Right kidney (tissue), 1 donor: ENCODE measurements at regions not wholly inside any gene's neighbourhood (a gene's known extent, or its start where the extent isn't known, plus 50 kb on each side); places are given as distances from the start of the nearest gene placed in this dataset.

Source experiments
- DNase-seq: peaks from one replicate; pipeline ENCODE4 v3.0.0-alpha.2; 2016

GRCh38 chr21:38556390-38556789 lies 58.1 kb upstream of the ERG start:
- no peak for DNase-seq

- DNase-seq, result no peak
Observed at GRCh38 chr21:38561205-38561604, 62.9 kb upstream of the ERG start.

- no peak for DNase-seq
Observed at GRCh38 chr21:38561613-38562581, 63.6 kb upstream of the ERG start.

- DNase-seq, result no peak
Observed at GRCh38 chr21:38567335-38567969, 69.2 kb upstream of the ERG start.

DNA sequence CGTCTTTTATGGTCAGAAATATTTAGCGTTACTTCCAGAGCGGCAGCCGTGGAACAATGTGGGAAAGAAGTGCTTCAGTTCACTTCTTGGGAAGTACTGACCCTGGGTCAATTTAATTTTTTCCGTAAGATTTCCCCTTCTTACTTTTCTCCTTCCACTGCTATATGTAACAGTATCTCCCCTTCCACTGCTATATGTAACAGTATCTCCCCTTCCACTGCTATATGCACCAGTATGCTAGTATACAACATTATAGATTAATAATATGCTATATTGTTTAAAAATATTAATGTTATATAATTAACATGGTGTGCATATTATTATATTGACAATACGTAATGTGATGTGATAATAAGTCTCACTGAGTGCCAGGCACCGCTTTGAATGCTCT lies 69.7 kb upstream of the ERG start:
- DNase-seq, result no peak

GRCh38 chr21:38569733-38570132 lies 71.5 kb upstream of the ERG start:
- no peak for DNase-seq

- no peak for DNase-seq
Observed at GRCh38 chr21:38570596-38570995, 72.3 kb upstream of the ERG start.

- DNase-seq, result no peak
Observed at GRCh38 chr21:38574895-38575575, 76.8 kb upstream of the ERG start.

DNA sequence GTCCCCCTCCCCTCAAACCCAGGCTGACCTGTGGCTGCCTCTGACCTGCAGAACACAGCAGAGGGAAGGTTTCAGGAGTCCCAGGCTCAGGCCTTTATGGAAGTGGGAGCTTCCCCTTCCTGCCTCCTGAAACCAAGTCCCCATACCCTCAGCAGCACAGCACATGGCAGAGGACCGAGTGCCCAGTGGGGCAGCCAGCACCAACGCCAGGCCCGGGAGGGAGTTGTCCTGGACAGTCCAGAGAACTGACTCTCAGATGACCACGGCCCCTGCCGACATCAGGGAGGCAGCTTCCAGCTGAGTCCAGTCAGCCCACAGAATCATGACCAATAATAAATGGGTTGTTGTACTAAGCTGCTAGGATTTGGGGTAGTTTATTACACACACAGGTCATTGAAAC lies 79.6 kb upstream of the ERG start:
- DNase-seq, result no peak

GRCh38 chr21:38590449-38591217 lies 92.4 kb upstream of the ERG start:
- no peak for DNase-seq

DNA sequence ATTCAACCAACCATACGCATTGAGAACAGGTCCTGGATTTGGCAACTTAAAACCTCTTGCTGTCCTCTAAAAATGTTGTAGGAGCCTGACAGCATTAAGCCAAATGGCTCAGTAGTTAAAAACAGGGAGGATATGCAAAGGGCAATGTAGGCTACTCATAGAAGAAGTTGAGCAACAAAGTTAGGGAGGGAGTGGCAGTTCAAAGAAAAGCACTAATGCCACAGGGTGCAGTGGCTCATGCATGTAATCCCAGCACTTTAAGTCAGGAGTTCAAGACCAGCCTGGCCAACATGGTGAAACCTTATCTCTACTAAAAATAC lies 92.9 kb upstream of the ERG start:
- DNase-seq, result no peak

DNA sequence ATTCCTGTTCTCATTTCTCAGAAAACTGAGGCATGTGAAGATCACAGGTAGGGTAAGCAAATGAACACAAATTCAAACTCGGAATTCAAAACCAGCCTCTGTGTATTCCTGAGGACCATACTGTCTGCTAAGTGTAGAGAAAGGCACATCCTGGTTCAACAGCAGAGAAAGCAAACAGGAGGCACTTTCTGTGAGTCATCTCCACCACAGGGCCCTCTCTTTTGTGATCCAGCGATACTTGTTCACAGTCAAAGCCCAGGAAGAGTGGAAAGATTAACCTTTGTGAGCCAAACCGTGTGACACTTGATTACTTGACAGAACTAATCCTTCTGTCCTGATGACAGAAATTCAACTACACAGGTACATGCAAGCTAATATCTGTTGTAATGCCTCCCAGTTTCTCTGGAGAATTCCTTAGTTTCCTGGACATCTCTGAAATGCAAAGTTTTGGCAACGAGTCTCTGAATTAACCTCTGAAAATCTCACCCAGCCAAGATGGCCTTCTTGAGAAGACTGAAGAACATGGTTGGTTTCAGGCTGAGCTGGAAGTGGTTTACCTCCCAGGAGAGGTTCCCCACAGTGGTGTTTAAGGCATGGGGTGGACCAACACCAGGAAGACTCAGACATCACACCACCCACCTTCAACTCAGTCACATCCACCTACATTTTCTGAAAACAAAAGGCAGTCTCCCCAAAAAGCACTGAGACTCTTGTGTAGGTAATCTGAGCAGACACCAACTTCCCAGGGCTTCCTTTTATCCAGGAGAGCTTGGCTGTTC lies 98.2 kb upstream of the ERG start:
- DNase-seq, result no peak

- no peak for DNase-seq
Observed at GRCh38 chr21:38597421-38597820, 99.1 kb upstream of the ERG start.

GRCh38 chr21:38598413-38598812 lies 100.1 kb upstream of the ERG start:
- no peak for DNase-seq

GRCh38 chr21:38599381-38599975 lies 101.2 kb upstream of the ERG start:
- DNase-seq, result no peak

DNA sequence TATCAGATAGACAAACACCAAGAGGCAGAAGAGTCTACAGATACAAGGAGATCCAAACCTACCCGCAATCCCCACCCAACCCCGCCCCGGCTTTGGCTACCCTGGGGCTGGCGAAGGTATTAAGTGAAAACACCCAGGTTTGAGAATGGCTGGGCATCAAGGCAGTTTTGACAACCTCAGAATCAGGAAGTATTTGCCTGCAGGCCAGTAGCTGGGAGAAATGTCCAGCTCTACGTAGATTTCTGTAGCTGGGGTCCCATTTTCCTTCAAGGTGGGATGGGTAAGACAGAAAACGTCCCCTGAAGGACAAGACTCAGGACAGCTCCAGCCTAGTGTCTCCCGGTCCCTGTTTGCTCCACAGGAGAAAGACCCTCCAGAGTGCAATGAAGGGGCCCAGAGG lies 101.8 kb upstream of the ERG start:
- DNase-seq, result no peak

DNA sequence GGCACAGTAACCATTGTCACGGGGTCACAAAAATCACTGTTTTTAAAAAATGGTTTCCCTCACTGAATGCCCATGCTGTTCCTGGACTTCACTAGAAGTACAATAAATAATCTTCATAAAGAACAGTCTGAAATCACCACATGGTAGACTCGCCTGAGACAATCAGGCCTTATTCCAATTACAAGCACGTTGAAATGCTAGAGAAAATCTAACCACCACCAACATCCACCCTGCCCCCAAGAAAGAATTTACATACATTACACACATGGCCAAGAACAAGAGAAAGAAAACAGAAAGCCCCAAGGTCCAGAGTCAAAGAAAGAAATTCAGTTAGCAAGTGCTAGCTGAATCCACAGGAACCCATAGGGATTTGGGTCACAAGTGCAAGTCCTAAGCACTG lies 107.0 kb upstream of the ERG start:
- DNase-seq, result no peak

DNA sequence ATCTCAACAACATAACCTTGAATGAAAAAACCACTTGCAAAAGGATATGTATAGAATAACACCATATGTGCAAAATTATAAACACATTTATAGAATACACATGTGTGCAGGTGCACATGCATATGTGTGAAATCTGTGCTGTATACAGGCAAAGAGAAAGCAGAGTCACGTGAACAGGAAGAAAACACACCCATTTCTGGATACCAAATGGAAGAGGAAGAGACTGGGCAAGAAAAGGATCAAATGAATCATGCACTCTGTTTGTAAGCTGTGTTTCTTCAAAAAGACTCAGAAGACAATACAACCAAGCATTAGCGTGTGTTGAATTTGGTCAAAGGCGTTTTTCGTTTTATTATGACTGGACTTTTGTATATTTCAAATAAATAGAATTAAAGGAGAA lies 111.3 kb upstream of the ERG start:
- no peak for DNase-seq

DNA sequence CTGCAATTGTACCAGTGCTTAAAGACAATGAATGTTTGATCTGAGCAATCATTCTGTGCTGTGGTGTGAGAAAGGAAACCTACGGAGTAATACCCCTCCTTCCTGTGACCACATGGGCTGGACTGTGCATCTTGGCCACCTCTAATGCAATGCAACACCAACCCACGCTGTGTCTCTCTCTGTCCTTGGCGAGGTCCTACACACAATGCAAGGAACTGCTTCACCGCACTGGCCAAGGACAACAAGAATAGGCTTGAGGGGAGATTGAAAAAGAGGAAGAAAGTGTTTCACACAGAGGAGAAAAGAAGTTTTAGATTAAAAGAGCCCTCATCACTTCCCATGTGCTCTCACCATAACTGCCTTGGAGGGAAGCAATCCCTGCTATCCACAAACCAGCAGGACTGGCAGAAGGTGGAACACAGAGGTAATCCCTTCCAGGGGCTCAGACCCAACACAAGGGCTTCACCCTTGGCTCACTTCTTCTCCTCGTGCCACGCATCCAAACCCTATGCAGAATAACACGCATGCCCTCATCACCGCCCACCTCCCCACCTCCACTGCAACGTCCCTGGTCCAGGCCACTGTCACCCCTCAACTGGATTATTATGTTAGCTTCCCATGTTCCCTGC lies 112.5 kb upstream of the ERG start:
- no peak for DNase-seq

DNA sequence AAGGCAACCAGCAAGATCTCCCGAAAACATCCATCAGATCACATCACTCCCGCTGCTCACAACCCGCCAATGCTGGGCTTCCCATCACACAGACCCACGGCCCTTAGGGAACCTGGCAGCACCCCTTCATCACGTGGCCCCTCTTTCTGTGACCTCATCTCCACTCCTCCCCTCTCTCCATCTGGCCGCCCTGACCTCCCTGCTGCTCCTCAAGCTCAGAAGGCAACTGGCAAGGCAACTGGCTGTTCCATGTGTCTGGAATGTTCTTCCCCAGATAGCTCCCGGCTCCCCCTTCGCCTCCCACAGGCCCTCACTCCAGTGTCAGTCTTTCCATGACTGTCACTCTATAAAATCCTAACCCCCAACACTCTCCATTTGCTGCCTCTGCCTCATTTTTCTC lies 113.0 kb upstream of the ERG start:
- DNase-seq, result no peak

DNA sequence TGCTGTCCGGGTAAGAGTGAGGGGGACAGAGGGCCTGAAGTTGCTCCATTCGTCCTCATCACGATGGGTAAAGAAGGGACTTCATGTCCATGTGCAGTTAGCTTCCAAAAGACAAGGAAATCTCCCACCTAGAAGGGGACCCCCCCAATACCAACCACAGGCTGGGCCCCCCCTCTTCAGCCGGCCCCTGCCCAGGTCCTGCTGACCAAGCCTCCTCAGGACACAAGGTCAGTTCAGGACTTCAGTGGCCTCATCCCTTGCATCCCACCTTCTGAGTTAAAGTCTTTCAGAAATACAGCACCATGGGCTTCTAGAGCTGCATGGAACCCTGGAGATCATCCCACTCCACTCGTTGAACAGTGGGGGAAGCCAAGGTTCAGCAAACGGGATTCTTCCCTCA lies 115.4 kb upstream of the ERG start:
- DNase-seq, result no peak
